Retinal pigment epithelial cell (primary cell): ENCODE measurements at regions not wholly inside any gene's neighbourhood (a gene's known extent, or its start where the extent isn't known, plus 50 kb on each side); places are given as distances from the start of the nearest gene placed in this dataset.
A peak's percentile ranks its signal among the peaks of the same experiment; 100 is the strongest.

Experiments
- DNase-seq: peaks from one replicate; pipeline ENCODE4 v3.0.0-alpha.2; 2010; ENCODE audit warnings: low read depth
- H3K4me3 ChIP-seq: 2 replicates; pipeline ENCODE4 v1.5.1; 2011; ENCODE audit warnings: mild to moderate bottlenecking, low read length, control low read depth, moderate library complexity
- CTCF ChIP-seq: conservative IDR thresholded peaks from 2 replicates; pipeline ENCODE4 v1.5.1; 2011; ENCODE audit warnings: low read depth, low read length, control low read depth, inconsistent platforms

GRCh38 chr15:47358876-47359275, 358.4 kb upstream of the SEMA6D start:
- no peak for TF ChIP-seq CTCF
- no peak for DNase-seq
- no peak overlapping the region for H3K4me3 ChIP-seq

- DNase-seq, result no peak
- no peak overlapping the region for H3K4me3 ChIP-seq
- no peak for TF ChIP-seq CTCF
These were observed 357.0 kb upstream of the SEMA6D start for GRCh38 chr15:47360305-47360704.

- H3K4me3 ChIP-seq, result no peak overlapping the region
- TF ChIP-seq CTCF, result peak; percentile 9
- DNase-seq, result no peak
These were observed 355.0 kb upstream of the SEMA6D start for GRCh38 chr15:47362118-47362905.

- TF ChIP-seq CTCF, result no peak
- no peak for DNase-seq
These were observed 353.7 kb upstream of the SEMA6D start for GRCh38 chr15:47363653-47364052.

GRCh38 chr15:47364230-47365141, 352.8 kb upstream of the SEMA6D start:
- no peak for TF ChIP-seq CTCF
- no peak overlapping the region for H3K4me3 ChIP-seq
- DNase-seq, result no peak

More at GRCh38 chr15:47363653-47364052, 353.7 kb upstream of the SEMA6D start:
- no peak overlapping the region for H3K4me3 ChIP-seq

- H3K4me3 ChIP-seq, result no peak overlapping the region
- TF ChIP-seq CTCF, result no peak
- no peak for DNase-seq
These were observed 350.4 kb upstream of the SEMA6D start for GRCh38 chr15:47366884-47367283.
